ENCODE measurements at regions not wholly inside any gene's neighbourhood (a gene's known extent, or its start where the extent isn't known, plus 50 kb on each side); places are given as distances from the start of the nearest gene placed in this dataset.

DNA sequence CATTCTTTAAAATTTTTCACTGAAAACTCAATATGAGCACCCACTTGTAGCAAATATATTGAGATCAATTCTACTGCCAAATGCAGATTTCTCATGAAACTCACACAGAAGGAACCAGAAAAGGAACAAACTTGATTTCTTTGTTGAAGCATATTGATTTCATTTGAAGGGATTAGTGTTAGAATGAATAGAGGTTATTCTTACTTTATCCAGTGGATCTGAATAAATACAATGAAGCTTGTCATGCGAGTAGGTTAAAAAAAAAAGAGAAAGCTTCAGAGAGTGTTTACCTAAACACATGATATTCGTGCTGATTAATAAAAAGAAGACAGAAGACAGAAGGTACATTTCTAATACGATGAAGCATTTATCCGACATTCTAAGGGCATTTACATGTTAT, 226.7 kb upstream of the ZSWIM2 start:
- Histone ChIP-seq H3K9me3 (ENCODE audit: control insufficient read depth, insufficient read depth, low read length) (no peaks in the 10 kb centered on the region), H3K27me3 (ENCODE audit: control insufficient read depth, insufficient read depth, low read length) (no peaks in the 10 kb centered on the region), H3K4me1 (ENCODE audit: control insufficient read depth, insufficient read depth, low read length) (no peaks in the 10 kb centered on the region), H2BK20ac (ENCODE audit: low read depth, low read length) (no peak overlapping the region), H4K91ac (ENCODE audit: insufficient read depth, low read depth, low read length) (no peak overlapping the region), H3K79me1 (ENCODE audit: low read depth in 1 of 2, low read length in 2 of 2) (no peaks in the 10 kb centered on the region), H3K4me2 (ENCODE audit: low read depth, low read length) (no peak overlapping the region), H4K5ac (ENCODE audit: low read depth, low read length) (no peak overlapping the region), H3K9me1 (ENCODE audit: insufficient read depth, low read length) (no peaks in the 10 kb centered on the region), H4K20me1 (ENCODE audit: insufficient read depth, low read length) (no peaks in the 10 kb centered on the region), H3K4ac (ENCODE audit: low read depth, low read length) (no peak overlapping the region), H3K56ac (ENCODE audit: extremely low read depth, insufficient read depth, low read length) (no peak overlapping the region), H3K14ac (replicated peaks; ENCODE audit: low read depth, low read length) (no peak overlapping the region), H2AK9ac (replicated peaks; ENCODE audit: low read depth, low read length, poor library complexity) (no peak overlapping the region), H2BK120ac (ENCODE audit: low read depth, low read length) (no peak overlapping the region), H3K9ac (ENCODE audit: low read depth, low read length) (no peak overlapping the region), H3K36me3 (ENCODE audit: control insufficient read depth, insufficient read depth, low read length) (no peaks in the 10 kb centered on the region), H2BK15ac (ENCODE audit: low read depth, low read length) (no peak overlapping the region), H3K4me3 (ENCODE audit: insufficient read depth, low read depth, low read length) (no peak overlapping the region), H2BK5ac (ENCODE audit: low read depth, low read length, poor library complexity, severe bottlenecking) (no peak overlapping the region), H4K8ac (ENCODE audit: low read depth in 2 of 2, low read length in 2 of 2) (no peak overlapping the region), H2AK5ac (ENCODE audit: low read depth, low read length) (no peak overlapping the region), H3K27ac (ENCODE audit: insufficient read depth, low read length) (no peak overlapping the region), H2AFZ (replicated peaks; ENCODE audit: low read length, poor library complexity) (no peak overlapping the region), H3K18ac (ENCODE audit: low read depth, low read length) (no peak overlapping the region), H3K23ac (ENCODE audit: low read depth, low read length) (no peak overlapping the region)
- ATAC-seq (ENCODE audit: low read depth) (no peak), DNase-seq (no peak)
- POLR2A ChIA-PET (ENCODE audit: unreplicated experiment): no interaction called here
- no CpG with 5 or more reads among the region's 4 CpGs for WGBS, 2 experiments (ENCODE audit: extremely low coverage in 2 of 2, insufficient read length in 1 of 2)
- CTCF ChIA-PET: no interaction called here
- intact Hi-C loops (cut with micrococcal nuclease) (no loop called here), dilution Hi-C loops (cut with HindIII; ENCODE audit: low sequenced_read_pairs, unreplicated experiment) (no loop called here), in situ Hi-C loops (cut with MboI; ENCODE audit: low sequenced_read_pairs) (no loop called here)
- TF ChIP-seq BHLHE40 (IDR thresholded peaks at IDR 0.05; ENCODE audit: low read depth, low read length) (no peak), SMC3 (IDR thresholded peaks at IDR 0.05; ENCODE audit: low read depth, low read length) (no peak), FOS (IDR thresholded peaks at IDR 0.05; ENCODE audit: low read depth, low read length) (no peak), RCOR1 (IDR thresholded peaks at IDR 0.05; ENCODE audit: insufficient replicate concordance, low read length) (no peak), MAZ (IDR thresholded peaks at IDR 0.05; ENCODE audit: borderline replicate concordance, low read depth, low read length) (no peak)
- no TSS peak for BruUV-seq (replicated peaks)
